DOHH2 (cell line): ENCODE measurements at regions not wholly inside any gene's neighbourhood (a gene's known extent, or its start where the extent isn't known, plus 50 kb on each side); places are given as distances from the start of the nearest gene placed in this dataset.

Experiments used
- H3F3A ChIP-seq: fragments of 200-600 bp; sonication (generic), shearing (Covaris generic); 2 replicates; pipeline ENCODE4 v1.6.0; 2016; ENCODE audit warnings: antibody characterized with exemption, mild to moderate bottlenecking; ENCODE audit not compliant: control insufficient read depth, insufficient read depth
- H3K27ac ChIP-seq: fragments of 200-600 bp; sonication (generic); 2 replicates; pipeline ENCODE4 v1.5.1; 2014; ENCODE audit warnings: low read depth, mild to moderate bottlenecking, low read length, moderate library complexity
- H3K27me3 ChIP-seq: fragments of 200-600 bp; sonication (generic); 2 replicates; pipeline ENCODE4 v1.6.1; 2014; ENCODE audit warnings: mild to moderate bottlenecking, low read length, mixed read lengths; ENCODE audit not compliant: control insufficient read depth
- H3K36me3 ChIP-seq: fragments of 200-600 bp; sonication (generic); 2 replicates; pipeline ENCODE4 v1.6.1; 2014; ENCODE audit warnings: mild to moderate bottlenecking, low read length, moderate library complexity, mixed read lengths; ENCODE audit not compliant: control insufficient read depth
- H3K4me1 ChIP-seq: fragments of 200-600 bp; sonication (generic); 2 replicates; pipeline ENCODE4 v1.6.1; 2014; ENCODE audit warnings: mild to moderate bottlenecking, low read length, mixed read lengths; ENCODE audit not compliant: control insufficient read depth
- H3K4me2 ChIP-seq: fragments of 200-600 bp; sonication (generic); 2 replicates; pipeline ENCODE4 v1.6.0; 2014; ENCODE audit warnings: mild to moderate bottlenecking, low read length, moderate library complexity
- H3K4me3 ChIP-seq: fragments of 200-600 bp; sonication (generic); 2 replicates; pipeline ENCODE4 v1.5.1; 2014; ENCODE audit warnings: mild to moderate bottlenecking, low read length, mixed read lengths
- H3K79me2 ChIP-seq: fragments of 200-600 bp; sonication (generic); 2 replicates; pipeline ENCODE4 v1.6.1; 2014; ENCODE audit warnings: mild to moderate bottlenecking, low read length, mixed read lengths; ENCODE audit not compliant: control insufficient read depth
- H3K9me2 ChIP-seq: fragments of 200-600 bp; sonication (generic); replicated peaks from 2 replicates; pipeline ENCODE4 v1.6.1; 2014; ENCODE audit warnings: mild to moderate bottlenecking, low read length, mixed read lengths; ENCODE audit not compliant: control insufficient read depth
- H3K9me3 ChIP-seq: fragments of 200-600 bp; sonication (generic); 2 replicates; pipeline ENCODE4 v1.6.1; 2014; ENCODE audit warnings: antibody characterized with exemption, low read length, mixed read lengths; ENCODE audit not compliant: control insufficient read depth, insufficient read depth
- H4K20me1 ChIP-seq: fragments of 200-600 bp; sonication (generic); 2 replicates; pipeline ENCODE4 v1.6.0; 2014; ENCODE audit warnings: low read depth, mild to moderate bottlenecking, antibody characterized with exemption, low read length, moderate library complexity; ENCODE audit not compliant: control insufficient read depth, insufficient read depth
- EZH2phosphoT487 ChIP-seq: fragments of 200-600 bp; sonication (generic); IDR thresholded peaks from 2 replicates; pipeline ENCODE4 v1.6.1; 2017; ENCODE audit warnings: borderline replicate concordance, mild to moderate bottlenecking, antibody characterized with exemption, low read length, moderate library complexity, mixed read lengths
- TF ChIP-seq, protein P1 (sequence below): fragments of 200-600 bp; sonication (generic); IDR thresholded peaks from one replicate; pipeline ENCODE4 v1.5.1; 2014; ENCODE audit warnings: antibody characterized with exemption, mild to moderate bottlenecking, low read depth, low read length; ENCODE audit not compliant: poor library complexity, severe bottlenecking

DNA sequence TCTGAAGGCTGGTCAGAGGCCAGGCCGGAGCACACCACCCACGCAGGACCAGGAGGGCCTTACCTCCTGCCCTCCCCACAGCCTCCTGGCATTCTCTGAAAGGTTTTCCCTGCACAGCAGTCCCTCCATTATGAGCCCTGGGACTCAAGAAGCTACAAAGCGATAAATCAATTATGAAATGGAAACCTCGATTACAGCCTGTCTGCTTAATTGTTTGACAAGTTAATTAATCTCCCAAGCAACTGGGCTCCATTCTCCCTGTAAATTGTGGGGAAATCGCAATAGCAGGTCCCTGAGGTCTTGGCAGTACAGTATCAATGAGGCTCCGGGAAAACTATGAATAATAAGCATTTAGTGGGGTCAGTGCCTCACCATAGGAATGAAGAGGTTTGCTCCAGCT is 683.5 kb downstream of the NTRK3 start:
- no peak for TF ChIP-seq EZH2phosphoT487
- TF ChIP-seq, protein P1, sequence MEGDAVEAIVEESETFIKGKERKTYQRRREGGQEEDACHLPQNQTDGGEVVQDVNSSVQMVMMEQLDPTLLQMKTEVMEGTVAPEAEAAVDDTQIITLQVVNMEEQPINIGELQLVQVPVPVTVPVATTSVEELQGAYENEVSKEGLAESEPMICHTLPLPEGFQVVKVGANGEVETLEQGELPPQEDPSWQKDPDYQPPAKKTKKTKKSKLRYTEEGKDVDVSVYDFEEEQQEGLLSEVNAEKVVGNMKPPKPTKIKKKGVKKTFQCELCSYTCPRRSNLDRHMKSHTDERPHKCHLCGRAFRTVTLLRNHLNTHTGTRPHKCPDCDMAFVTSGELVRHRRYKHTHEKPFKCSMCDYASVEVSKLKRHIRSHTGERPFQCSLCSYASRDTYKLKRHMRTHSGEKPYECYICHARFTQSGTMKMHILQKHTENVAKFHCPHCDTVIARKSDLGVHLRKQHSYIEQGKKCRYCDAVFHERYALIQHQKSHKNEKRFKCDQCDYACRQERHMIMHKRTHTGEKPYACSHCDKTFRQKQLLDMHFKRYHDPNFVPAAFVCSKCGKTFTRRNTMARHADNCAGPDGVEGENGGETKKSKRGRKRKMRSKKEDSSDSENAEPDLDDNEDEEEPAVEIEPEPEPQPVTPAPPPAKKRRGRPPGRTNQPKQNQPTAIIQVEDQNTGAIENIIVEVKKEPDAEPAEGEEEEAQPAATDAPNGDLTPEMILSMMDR, result no peak
- Histone ChIP-seq H3K4me1 (no peaks in the 10 kb centered on the region), H3K4me2 (no peak overlapping the region), H3K9me3 (no peaks in the 10 kb centered on the region), H3F3A (no peaks in the 10 kb centered on the region), H3K36me3 (no peaks in the 10 kb centered on the region), H3K79me2 (no peaks in the 10 kb centered on the region), H3K4me3 (no peak overlapping the region), H3K27me3 (no peaks in the 10 kb centered on the region), H4K20me1 (no peaks in the 10 kb centered on the region), H3K27ac (no peak overlapping the region), H3K9me2 (no peaks in the 10 kb centered on the region)

DNA sequence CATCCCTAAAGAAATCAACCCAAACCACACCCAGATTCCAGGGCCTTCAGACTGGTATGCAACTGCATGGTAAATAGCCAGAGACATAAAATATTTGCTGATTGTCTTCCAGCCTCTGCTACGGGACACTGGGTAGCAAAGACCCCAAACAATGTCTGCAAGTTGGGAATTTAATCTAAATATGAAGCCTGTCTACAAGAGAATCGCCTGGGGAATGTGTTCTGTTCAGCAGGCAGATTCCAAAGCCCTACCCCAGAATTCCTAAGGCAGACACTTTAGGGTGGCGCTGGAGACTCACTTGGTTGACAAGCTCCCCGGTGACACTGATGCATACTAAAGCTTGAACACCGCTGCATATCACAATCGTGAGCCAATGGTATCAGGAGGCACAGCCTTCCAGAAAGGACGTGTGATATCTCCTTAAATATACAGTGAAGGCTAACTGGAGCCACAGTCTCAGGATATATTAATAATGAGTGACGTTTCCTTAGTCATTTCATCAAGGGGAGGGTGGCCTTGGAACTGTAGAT is 684.1 kb downstream of the NTRK3 start:
- Histone ChIP-seq H4K20me1 (no peaks in the 10 kb centered on the region), H3F3A (no peaks in the 10 kb centered on the region), H3K27me3 (no peaks in the 10 kb centered on the region), H3K27ac (no peak overlapping the region), H3K4me2 (no peak overlapping the region), H3K4me3 (no peak overlapping the region), H3K4me1 (no peaks in the 10 kb centered on the region), H3K79me2 (no peaks in the 10 kb centered on the region), H3K36me3 (no peaks in the 10 kb centered on the region), H3K9me3 (no peaks in the 10 kb centered on the region), H3K9me2 (no peaks in the 10 kb centered on the region)
- TF ChIP-seq EZH2phosphoT487, result no peak
- TF ChIP-seq, protein P1, result no peak

DNA sequence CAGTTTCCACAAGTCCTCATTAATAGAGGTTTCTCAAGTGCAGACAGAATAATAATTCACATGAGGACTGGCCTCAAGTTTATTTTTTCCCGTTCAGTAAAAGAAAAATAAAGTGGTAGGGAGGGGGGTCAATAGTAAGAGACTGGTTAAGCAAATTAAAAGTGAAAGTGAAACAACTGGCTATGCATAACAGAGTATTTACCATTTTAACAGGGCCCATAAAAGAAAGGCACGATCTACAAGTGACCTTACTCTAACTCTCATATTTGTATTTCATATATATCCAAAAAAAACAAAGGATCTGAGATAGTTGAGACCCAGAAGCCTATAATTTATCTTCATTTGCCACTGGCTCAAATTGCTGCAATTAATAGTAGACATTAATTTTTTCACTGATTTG is 686.3 kb downstream of the NTRK3 start:
- H3K27me3 ChIP-seq, result no peaks in the 10 kb centered on the region
- H3K4me2 ChIP-seq, result no peak overlapping the region
- H3K4me3 ChIP-seq, result no peak overlapping the region
- H3K4me1 ChIP-seq, result no peaks in the 10 kb centered on the region
- no peaks in the 10 kb centered on the region for H3K79me2 ChIP-seq
- H3K36me3 ChIP-seq, result no peaks in the 10 kb centered on the region
- H4K20me1 ChIP-seq, result no peaks in the 10 kb centered on the region
- TF ChIP-seq EZH2phosphoT487, result no peak
- TF ChIP-seq, protein P1, result no peak
- H3K9me3 ChIP-seq, result no peaks in the 10 kb centered on the region
- no peaks in the 10 kb centered on the region for H3K9me2 ChIP-seq
- no peaks in the 10 kb centered on the region for H3F3A ChIP-seq
- no peak overlapping the region for H3K27ac ChIP-seq

DNA sequence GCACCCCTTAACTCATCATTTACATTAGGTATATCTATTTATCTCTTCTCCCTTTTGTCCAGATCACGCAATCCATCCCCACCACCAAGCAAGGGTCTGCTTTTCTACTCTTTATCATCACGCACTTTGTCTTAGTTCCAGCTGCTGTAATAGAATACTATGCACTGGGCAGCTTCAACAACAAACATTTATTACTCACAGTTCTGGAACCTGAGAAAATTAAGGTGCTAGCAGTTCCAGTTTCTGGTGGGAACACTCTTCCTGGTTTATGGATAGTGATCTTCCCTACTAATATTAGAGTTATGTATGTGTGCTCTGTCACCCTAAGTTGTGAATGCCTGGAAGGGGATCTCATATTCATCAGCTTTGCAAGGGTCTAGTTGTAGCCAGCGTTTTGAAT is 687.0 kb downstream of the NTRK3 start:
- Histone ChIP-seq H3K4me2 (no peak overlapping the region), H3K79me2 (no peaks in the 10 kb centered on the region), H3K9me2 (no peaks in the 10 kb centered on the region), H3K4me1 (no peaks in the 10 kb centered on the region), H3K4me3 (no peak overlapping the region), H3K27ac (no peak overlapping the region), H3F3A (no peaks in the 10 kb centered on the region), H3K27me3 (no peaks in the 10 kb centered on the region), H4K20me1 (no peaks in the 10 kb centered on the region), H3K9me3 (no peaks in the 10 kb centered on the region), H3K36me3 (no peaks in the 10 kb centered on the region)
- TF ChIP-seq EZH2phosphoT487, result no peak
- TF ChIP-seq, protein P1, result no peak
